ENCODE measurements at regions not wholly inside any gene's neighbourhood (a gene's known extent, or its start where the extent isn't known, plus 50 kb on each side); places are given as distances from the start of the nearest gene placed in this dataset.

- TF ChIP-seq POLR2AphosphoS5 (IDR thresholded peaks at IDR 0.05; ENCODE audit: low read depth, low read length): no peak
- no peak for TF ChIP-seq POLR2A (IDR thresholded peaks at IDR 0.05; ENCODE audit: low read depth, low read length)
- no peak for TF ChIP-seq TAF1 (IDR thresholded peaks at IDR 0.05; ENCODE audit: low read depth, low read length)
- no peak for TF ChIP-seq SPI1 (IDR thresholded peaks at IDR 0.05; ENCODE audit: low read depth, low read length)
- no peak for TF ChIP-seq PAX5 (IDR thresholded peaks at IDR 0.05; ENCODE audit: insufficient read depth, low read length, severe bottlenecking)
- no peak for TF ChIP-seq POU2F2 (IDR thresholded peaks at IDR 0.05; ENCODE audit: low read depth, low read length)
Measured at GRCh38 chr4:127249767-127250108, 383.0 kb upstream of the INTU start.
